Natural killer cell treated with Interleukin-12 subunit alpha and Interleukin-12 subunit beta and Interleukin-15 and Interleukin-18, amount 100 ng/mL, for 72 hours (primary cell): ENCODE measurements at regions not wholly inside any gene's neighbourhood (a gene's known extent, or its start where the extent isn't known, plus 50 kb on each side); places are given as distances from the start of the nearest gene placed in this dataset.

Experiments used
- ATAC-seq, 2 donors: fragments of 150-1000 bp; cut with Tn5 transposase in 1 of 2; sonication (Bioruptor Pico), chemical (Tn5 transposase) in 1 of 2; 2 replicates each; pipeline ENCODE4 v1.10.0; 2021
- DNase-seq: peaks from one replicate; pipeline ENCODE4 v3.0.0; 2022; ENCODE audit warnings: low spot score
- H3K27ac Mint-ChIP-seq, 2 donors: 1 replicate in 1 of 2; 2 replicates in 1 of 2; pipeline ENCODE4 v1.8.0; 2022; ENCODE audit warnings: mixed read lengths in 2 of 2, mild to moderate bottlenecking in 1 of 2, moderate library complexity in 1 of 2
- H3K27me3 Mint-ChIP-seq, 2 donors: 1 replicate in 1 of 2; 2 replicates in 1 of 2; pipeline ENCODE4 v1.8.0; 2022; ENCODE audit warnings: mixed read lengths in 2 of 2
- H3K36me3 Mint-ChIP-seq: one replicate; pipeline ENCODE4 v1.8.0; 2022; ENCODE audit warnings: mixed read lengths
- H3K4me1 Mint-ChIP-seq, 2 donors: 1 replicate in 1 of 2; 2 replicates in 1 of 2; pipeline ENCODE4 v1.8.0; 2022; ENCODE audit warnings: low read depth in 2 of 2, mixed read lengths in 2 of 2, mild to moderate bottlenecking in 1 of 2
- H3K4me3 Mint-ChIP-seq: one replicate; pipeline ENCODE4 v1.8.0; 2022; ENCODE audit warnings: mixed read lengths
- H3K9me3 Mint-ChIP-seq: 2 replicates; pipeline ENCODE4 v1.8.0; 2022; ENCODE audit warnings: mixed read lengths

DNA sequence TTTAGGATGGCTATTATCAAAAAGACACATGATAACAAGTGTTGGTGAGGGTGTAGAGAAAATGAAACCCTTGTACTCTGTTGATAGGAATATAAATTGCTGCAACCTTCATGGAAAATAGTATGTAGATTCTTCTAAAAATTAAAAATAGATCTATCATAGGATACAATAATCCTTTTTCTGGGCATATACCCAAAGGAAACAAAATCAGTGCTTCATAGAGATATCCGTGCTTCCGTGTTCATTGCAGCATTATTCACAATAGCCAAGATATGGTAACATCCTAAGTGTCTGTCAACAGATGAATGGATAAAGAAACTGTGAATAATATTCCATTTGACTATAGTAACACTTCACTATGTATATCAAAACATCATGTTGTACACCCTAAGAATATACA lies 106.7 kb downstream of the MIS18A start:
- Mint-ChIP-seq H3K9me3 (no peaks in the 10 kb centered on the region), H3K27me3 (peaks cover 36 to 46% of the 10 kb centered on the region in 2 donors), H3K27ac (no peak overlapping the region), H3K4me3 (no peak overlapping the region), H3K4me1 (no peaks in the 10 kb centered on the region), H3K36me3 (no peaks in the 10 kb centered on the region)
- ATAC-seq (no peak), DNase-seq (no peak)

DNA sequence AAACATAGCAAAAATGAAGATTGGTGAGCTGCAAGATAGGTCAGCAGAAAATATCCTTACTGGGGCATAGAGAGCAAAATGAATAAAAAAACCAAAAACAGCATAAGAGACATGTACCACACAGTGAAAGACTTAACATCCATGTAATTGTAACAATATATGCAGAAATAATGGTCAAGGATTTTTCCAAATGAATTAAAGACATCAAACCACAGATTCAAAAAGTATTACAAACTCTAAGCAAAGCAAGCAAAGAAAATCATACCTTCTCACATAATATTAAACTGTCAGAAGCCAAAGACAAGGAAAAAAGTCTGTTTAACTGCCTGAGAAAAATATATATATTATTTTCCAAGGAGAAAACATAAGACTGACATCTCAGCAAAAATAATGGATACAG lies 111.3 kb downstream of the MIS18A start:
- peaks cover 38 to 58% of the 10 kb centered on the region in 2 donors for H3K27me3 Mint-ChIP-seq
- no peaks in the 10 kb centered on the region for H3K4me1 Mint-ChIP-seq

DNA sequence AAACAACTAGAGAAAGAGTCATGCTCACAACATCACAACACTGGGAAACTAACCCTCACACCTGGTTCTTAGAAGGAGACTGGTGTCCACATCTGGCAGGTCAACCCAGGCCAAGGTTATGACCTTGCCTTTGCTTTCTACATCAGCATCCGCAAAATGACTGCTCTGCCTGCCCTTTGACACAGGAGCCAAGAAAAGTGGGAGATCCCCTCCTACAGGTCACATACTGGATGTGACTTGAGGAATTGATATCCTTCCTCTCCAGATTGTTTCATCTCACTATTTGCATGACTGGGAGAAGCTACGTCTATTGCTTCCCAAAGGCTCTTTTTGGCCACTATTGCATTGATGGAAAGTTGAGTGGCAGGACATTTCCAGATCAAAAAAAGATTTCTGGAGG lies 115.5 kb downstream of the MIS18A start:
- Mint-ChIP-seq H3K4me3 (no peak overlapping the region), H3K4me1 (no peaks in the 10 kb centered on the region), H3K27me3 (peaks cover 35 to 68% of the 10 kb centered on the region in 2 donors), H3K36me3 (no peaks in the 10 kb centered on the region), H3K9me3 (no peaks in the 10 kb centered on the region), H3K27ac (no peak overlapping the region)
- DNase-seq, result no peak
- no peak for ATAC-seq

More for the DNA sequence above, 111.3 kb downstream of the MIS18A start:
- ATAC-seq, result no peak
- H3K9me3 Mint-ChIP-seq, result no peaks in the 10 kb centered on the region
- no peak overlapping the region for H3K27ac Mint-ChIP-seq
- H3K4me3 Mint-ChIP-seq, result no peak overlapping the region
- DNase-seq, result no peak
- no peaks in the 10 kb centered on the region for H3K36me3 Mint-ChIP-seq

DNA sequence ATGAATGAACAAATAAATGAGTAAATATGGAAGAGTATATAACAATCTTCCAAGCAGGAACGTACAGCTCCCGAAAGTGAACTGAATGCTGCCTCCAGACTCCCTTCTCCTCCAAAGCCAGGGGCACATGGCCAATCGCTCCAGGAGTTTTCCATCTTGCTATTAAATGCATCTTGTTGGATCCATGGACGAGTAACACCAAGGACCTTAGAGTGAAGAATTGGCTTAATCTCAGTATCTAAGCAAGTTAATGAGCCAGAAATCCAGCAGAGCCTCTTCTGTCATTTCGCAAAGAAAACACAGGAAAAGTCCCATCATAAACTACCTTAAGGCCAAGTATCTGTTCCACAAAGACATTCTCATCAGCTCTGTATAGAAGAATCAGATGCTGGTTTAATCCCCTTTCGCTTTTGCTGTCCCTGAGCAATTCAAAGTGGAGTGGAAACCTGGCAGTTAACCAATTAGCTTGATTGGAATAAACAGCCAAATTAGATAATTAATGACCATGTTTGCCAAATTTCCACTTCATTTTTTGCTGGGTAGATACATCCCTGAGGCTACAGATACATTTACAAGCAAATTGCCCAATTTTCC lies 116.0 kb downstream of the MIS18A start:
- Mint-ChIP-seq H3K4me1 (no peaks in the 10 kb centered on the region), H3K36me3 (no peaks in the 10 kb centered on the region), H3K9me3 (no peaks in the 10 kb centered on the region), H3K27me3 (peaks cover 32 to 63% of the 10 kb centered on the region in 2 donors), H3K4me3 (no peak overlapping the region), H3K27ac (no peak overlapping the region)
- ATAC-seq (no peak), DNase-seq (no peak)

DNA sequence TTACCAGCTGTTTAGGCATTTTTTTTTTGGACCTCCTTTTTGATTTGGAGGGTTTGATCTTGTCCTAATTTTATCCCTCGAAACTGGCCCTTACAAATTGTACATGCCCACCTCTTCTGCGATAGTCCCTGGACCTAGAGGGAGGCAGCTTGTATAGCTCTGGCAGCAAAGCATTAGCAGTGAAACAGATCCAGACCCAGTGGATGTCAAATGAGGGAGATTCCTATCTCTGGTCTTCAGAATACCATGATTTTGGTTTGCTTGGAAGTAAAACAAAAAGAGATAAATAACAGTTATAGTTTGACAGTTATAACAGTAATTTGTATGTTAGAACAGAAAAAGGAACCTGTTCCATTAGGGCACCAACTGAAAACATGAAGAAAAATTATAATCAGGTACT lies 123.6 kb downstream of the MIS18A start:
- Mint-ChIP-seq H3K4me1 (no peaks in the 10 kb centered on the region), H3K9me3 (no peaks in the 10 kb centered on the region), H3K27me3 (peaks cover 17 to 31% of the 10 kb centered on the region in 2 donors), H3K4me3 (no peak overlapping the region), H3K36me3 (no peaks in the 10 kb centered on the region), H3K27ac (no peak overlapping the region)
- DNase-seq (no peak), ATAC-seq (no peak)

DNA sequence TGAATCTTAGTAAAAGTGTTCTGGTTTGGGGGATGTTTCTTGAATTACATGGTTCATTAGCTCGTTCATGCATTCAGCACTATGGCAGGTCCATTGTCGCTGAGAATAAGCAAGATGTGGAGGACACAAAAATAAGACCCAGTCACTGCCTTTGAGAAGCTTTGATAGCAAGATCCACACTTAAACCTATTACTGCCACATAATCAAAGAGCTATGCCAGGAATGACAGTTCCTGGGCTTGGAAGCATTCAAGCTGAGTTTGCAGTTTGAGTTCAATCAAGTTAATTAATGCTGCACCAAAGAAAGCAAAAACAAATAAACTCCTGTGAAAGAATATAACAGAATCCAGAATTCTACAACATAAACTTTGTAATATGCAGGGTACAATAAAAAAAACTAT lies 131.8 kb downstream of the MIS18A start:
- H3K4me3 Mint-ChIP-seq, result no peak overlapping the region

DNA sequence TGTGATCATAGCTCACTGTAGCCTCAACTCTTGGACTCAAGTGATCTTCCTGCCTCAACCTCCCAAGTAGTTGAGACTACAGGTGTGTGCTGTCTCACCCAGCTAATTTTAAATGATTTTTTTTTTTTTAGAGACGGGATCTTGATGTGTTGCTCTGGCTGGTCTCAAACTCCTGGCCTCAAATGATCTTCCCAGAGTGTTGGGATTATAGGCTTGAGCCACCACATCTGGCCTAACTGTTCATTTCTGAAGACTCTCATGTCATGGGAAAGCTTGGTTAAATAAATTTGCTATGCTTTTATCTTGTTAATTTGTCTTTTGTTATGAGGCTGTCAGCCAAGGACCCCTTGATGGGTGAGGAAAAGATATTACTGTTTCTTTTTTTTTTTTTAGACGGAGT lies 134.0 kb downstream of the MIS18A start:
- no peak overlapping the region for H3K4me3 Mint-ChIP-seq
- H3K27me3 Mint-ChIP-seq, result peaks cover 4 to 7% of the 10 kb centered on the region in 2 donors
- H3K4me1 Mint-ChIP-seq, result no peaks in the 10 kb centered on the region
- H3K9me3 Mint-ChIP-seq, result no peaks in the 10 kb centered on the region
- H3K36me3 Mint-ChIP-seq, result no peaks in the 10 kb centered on the region
- no peak overlapping the region for H3K27ac Mint-ChIP-seq
- no peak for DNase-seq
- no peak for ATAC-seq

More for the DNA sequence above, 131.8 kb downstream of the MIS18A start:
- Mint-ChIP-seq H3K9me3 (no peaks in the 10 kb centered on the region), H3K27me3 (peaks cover 7% of the 10 kb centered on the region in 2 donors), H3K4me1 (no peaks in the 10 kb centered on the region), H3K36me3 (no peaks in the 10 kb centered on the region), H3K27ac (no peak overlapping the region)
- no peak for ATAC-seq
- no peak for DNase-seq

DNA sequence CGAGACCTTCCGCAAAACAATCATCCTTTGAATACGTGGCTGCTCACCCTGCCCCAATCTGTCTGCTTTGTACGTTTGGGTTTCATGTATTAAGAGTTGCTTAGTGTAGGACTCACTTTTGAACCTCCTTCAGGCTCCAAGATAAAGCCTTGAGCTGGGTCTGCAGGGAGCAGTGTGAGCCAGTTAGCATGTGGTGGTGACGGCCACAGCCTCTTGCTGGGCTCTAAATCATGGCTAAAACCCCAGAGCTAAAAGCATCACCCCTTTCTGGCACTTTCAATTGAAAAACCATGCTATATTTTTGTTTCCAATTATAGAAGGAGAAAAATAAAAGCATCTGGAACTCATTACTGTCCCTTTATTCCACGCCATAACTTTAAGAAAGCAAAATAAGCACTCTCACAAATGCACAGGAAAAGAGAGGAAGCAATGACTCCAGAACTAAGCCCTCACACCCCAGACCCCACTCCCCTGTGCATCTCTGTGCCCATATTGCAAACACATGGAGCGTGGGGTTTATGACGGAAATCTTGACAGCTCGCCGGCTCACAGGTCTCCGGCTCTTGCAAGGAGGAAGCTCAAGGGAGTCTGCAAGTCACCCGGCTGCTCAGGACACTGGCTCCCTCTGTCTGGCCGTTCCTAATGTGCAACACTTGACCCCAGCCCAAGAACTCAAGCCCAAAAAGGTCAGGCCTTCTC lies 135.5 kb downstream of the MIS18A start:
- Mint-ChIP-seq H3K27ac (no peak overlapping the region), H3K4me3 (no peak overlapping the region), H3K36me3 (no peaks in the 10 kb centered on the region), H3K27me3 (peaks cover 4 to 7% of the 10 kb centered on the region in 2 donors), H3K9me3 (no peaks in the 10 kb centered on the region), H3K4me1 (no peaks in the 10 kb centered on the region)
- no peak for DNase-seq
- no peak for ATAC-seq

DNA sequence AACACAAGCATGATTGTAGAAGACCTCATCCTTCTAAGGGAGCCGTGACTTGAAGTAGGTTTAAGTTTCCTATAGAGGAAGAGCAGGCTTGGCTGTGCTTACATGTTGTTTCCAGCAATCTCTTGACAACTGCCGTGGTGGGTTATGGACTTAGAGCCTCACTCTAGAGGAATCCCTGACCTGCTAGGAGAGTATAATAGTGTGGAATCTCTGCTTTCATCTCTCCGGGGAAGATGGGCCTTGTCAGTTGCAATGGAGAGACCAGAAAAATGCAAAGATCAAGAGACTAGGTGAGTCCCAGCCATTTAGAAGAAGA lies 137.6 kb downstream of the MIS18A start:
- H3K4me1 Mint-ChIP-seq, result peaks cover 0 to 4% of the 10 kb centered on the region in 2 donors
- DNase-seq (no peak), ATAC-seq (no peak)
- H3K27ac Mint-ChIP-seq, result no peak overlapping the region
- H3K9me3 Mint-ChIP-seq, result no peaks in the 10 kb centered on the region
- no peak overlapping the region for H3K4me3 Mint-ChIP-seq
- peaks cover 3 to 16% of the 10 kb centered on the region in 2 donors for H3K27me3 Mint-ChIP-seq
- H3K36me3 Mint-ChIP-seq, result no peaks in the 10 kb centered on the region

DNA sequence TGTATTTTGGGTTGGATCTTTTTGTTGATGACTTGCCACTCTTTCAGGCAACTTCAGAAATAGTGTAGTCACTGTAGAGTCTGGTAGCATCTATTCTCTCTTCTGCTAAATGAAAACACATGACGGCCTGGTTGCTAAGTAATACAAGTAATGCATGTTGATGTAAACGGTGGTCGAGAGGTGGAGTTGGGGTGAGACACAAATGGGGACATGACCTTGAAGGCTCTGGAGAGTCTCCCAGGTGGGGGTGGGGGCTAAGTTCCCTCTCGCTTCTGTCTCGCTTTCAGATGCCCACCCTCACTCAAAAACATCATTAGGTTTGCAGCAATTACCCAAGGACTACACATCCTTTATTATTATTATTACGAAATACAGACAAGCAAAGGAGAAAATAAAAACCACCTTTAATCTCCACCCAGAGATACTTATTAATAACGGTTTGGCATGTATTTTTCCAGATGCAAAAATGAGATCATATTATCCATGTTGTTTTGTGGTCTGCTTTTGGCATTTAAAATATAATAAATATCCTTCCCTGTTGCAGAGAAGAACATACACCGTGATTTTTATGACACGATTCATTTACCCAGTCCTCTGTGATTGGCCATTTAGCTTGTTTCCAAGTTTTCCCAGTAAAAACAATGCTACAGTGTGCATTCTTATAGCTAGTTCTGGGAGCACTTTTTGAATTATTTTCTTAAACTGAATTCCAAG lies 138.1 kb downstream of the MIS18A start:
- no peak for ATAC-seq
- H3K36me3 Mint-ChIP-seq, result no peaks in the 10 kb centered on the region
- H3K4me1 Mint-ChIP-seq, result peaks cover 0 to 4% of the 10 kb centered on the region in 2 donors
- no peak overlapping the region for H3K27ac Mint-ChIP-seq
- no peak overlapping the region for H3K4me3 Mint-ChIP-seq
- H3K27me3 Mint-ChIP-seq, result peaks cover 3 to 20% of the 10 kb centered on the region in 2 donors
- DNase-seq, result no peak
- no peaks in the 10 kb centered on the region for H3K9me3 Mint-ChIP-seq

DNA sequence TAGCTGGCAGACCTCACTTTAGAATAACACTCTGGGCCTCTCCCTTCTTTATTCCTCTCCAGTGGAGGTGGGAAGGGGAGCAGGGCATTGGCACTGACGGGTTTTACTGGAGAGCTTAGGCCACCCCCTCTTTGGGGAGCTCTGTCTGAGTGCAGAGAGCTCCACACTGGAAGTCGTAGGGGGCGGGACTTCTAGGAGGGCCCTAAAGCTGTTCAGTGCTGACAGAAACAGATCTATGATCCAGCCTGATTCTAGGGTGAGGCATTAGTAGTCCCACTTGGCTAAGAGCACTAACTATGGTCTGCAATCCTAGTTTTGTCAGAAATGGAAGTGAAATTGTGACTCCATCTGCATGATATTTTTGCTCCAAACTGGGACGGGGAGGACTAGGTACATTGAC lies 138.7 kb downstream of the MIS18A start:
- ATAC-seq, result no peak

DNA sequence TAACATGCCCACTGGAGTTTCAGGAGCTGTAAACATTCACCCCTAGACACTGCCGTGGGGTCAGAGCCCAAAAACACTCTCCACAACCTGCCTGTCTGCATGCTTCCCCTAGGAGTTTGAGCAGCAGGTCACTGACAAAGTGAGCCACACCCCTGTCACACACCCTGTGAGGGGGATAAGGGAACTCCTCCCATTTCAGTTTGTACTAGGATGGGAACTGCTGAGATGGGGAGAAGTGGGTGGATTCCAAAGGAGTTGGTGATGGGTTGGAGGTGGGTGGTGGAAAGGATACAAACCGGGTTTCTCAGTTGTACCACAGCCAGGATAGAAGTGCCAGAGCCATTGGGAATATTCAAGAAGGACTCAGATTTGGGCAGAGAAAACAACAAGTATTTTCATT lies 140.2 kb downstream of the MIS18A start:
- no peaks in the 10 kb centered on the region for H3K36me3 Mint-ChIP-seq
- H3K4me3 Mint-ChIP-seq, result no peak overlapping the region
- H3K9me3 Mint-ChIP-seq, result no peaks in the 10 kb centered on the region
- ATAC-seq, result no peak
- no peak overlapping the region for H3K27ac Mint-ChIP-seq
- no peak for DNase-seq
- H3K27me3 Mint-ChIP-seq, result peaks cover 12 to 21% of the 10 kb centered on the region in 2 donors
- H3K4me1 Mint-ChIP-seq, result peaks cover 0 to 4% of the 10 kb centered on the region in 2 donors

More for the DNA sequence above, 138.7 kb downstream of the MIS18A start:
- Mint-ChIP-seq H3K36me3 (no peaks in the 10 kb centered on the region), H3K4me3 (no peak overlapping the region), H3K9me3 (no peaks in the 10 kb centered on the region), H3K27me3 (peaks cover 3 to 23% of the 10 kb centered on the region in 2 donors), H3K4me1 (peaks cover 0 to 4% of the 10 kb centered on the region in 2 donors), H3K27ac (no peak overlapping the region)
- no peak for DNase-seq

DNA sequence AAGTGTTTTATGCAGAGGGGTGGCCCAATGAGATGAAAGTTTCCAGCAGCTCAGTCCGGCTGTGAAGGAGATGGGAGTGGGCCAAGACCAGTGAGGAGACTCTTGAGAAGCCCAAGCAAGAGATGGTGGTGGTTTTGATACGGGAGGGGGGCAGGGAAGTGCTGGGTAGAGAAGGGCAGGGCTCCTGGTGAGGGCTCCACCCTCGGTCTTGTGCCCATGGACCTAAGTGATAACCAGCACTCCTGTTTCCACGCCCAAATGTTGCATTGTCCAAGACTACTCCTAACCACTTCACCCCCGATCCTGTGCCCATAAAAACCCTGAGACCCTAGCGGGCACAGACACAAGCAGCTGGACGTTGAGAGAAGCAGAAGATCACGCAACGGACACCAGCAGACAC lies 140.9 kb downstream of the MIS18A start:
- no peak for DNase-seq
- H3K4me1 Mint-ChIP-seq, result peaks cover 0 to 4% of the 10 kb centered on the region in 2 donors
- no peak overlapping the region for H3K27ac Mint-ChIP-seq
- no peaks in the 10 kb centered on the region for H3K36me3 Mint-ChIP-seq
- H3K4me3 Mint-ChIP-seq, result no peak overlapping the region
- H3K9me3 Mint-ChIP-seq, result no peaks in the 10 kb centered on the region
- peaks cover 16 to 21% of the 10 kb centered on the region in 2 donors for H3K27me3 Mint-ChIP-seq
- no peak for ATAC-seq

DNA sequence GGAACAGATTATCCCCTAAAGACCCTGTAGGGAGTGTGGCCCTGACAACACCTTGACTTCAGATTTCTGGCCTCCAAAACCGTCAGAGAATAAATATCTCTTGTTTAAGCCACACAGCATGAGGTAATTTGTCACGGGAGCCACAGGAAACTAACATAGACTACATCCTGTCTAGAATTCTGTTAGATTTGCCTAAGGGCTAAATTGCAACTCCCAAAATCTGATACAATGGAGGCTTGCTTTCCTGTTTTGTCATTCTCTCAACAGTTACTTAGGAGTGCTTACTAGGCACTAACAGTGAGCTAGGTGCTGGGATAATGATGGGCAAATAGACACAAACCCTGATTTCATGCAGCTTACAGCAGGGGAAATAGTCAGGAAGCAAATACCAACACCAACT lies 141.6 kb downstream of the MIS18A start:
- Mint-ChIP-seq H3K4me3 (no peak overlapping the region), H3K9me3 (no peaks in the 10 kb centered on the region), H3K27me3 (peaks cover 16 to 22% of the 10 kb centered on the region in 2 donors), H3K4me1 (peaks cover 0 to 4% of the 10 kb centered on the region in 2 donors), H3K27ac (no peak overlapping the region), H3K36me3 (no peaks in the 10 kb centered on the region)
- DNase-seq (no peak), ATAC-seq (no peak)
